ENCODE measurements at regions not wholly inside any gene's neighbourhood (a gene's known extent, or its start where the extent isn't known, plus 50 kb on each side); places are given as distances from the start of the nearest gene placed in this dataset.

GRCh38 chr9:81211741-81212140 is 477.6 kb downstream of the TLE1 start:
- Histone ChIP-seq H3K4me1 (no peaks in the 10 kb centered on the region), H3K27me3 (no peaks in the 10 kb centered on the region), H3K36me3 (replicated peaks in 1 of 2; ENCODE audit: insufficient read depth in 1 of 2, low read depth in 2 of 2) (no peaks in the 10 kb centered on the region), H3K4me3 (no peak overlapping the region), H3K9me3 (no peaks in the 10 kb centered on the region), H3K27ac (no peak overlapping the region)
- 70 to 81% methylated on average over 3 of the region's 3 CpGs for WGBS, 2 donors
- no peak for ATAC-seq
- no peak for DNase-seq
- no peak for TF ChIP-seq POLR2A (IDR thresholded peaks at IDR 0.05)
- intact Hi-C loops (cut with DNase I): no loop called here

GRCh38 chr9:81207651-81208050 is 481.7 kb downstream of the TLE1 start:
- Histone ChIP-seq H3K4me1 (no peaks in the 10 kb centered on the region), H3K9me3 (no peaks in the 10 kb centered on the region), H3K27ac (no peak overlapping the region), H3K4me3 (no peak overlapping the region), H3K36me3 (replicated peaks in 1 of 2; ENCODE audit: insufficient read depth in 1 of 2, low read depth in 2 of 2) (no peaks in the 10 kb centered on the region), H3K27me3 (no peaks in the 10 kb centered on the region)
- TF ChIP-seq CTCF (IDR thresholded peaks at IDR 0.05) (no peak), POLR2A (IDR thresholded peaks at IDR 0.05) (no peak)
- intact Hi-C loops (cut with DNase I): no loop called here
- ATAC-seq: no peak
- 68 to 73% methylated on average over 4 of the region's 4 CpGs for WGBS, 2 donors
- no peak for DNase-seq

- no peak for TF ChIP-seq POLR2A (IDR thresholded peaks at IDR 0.05)
- no peak for TF ChIP-seq CTCF (IDR thresholded peaks at IDR 0.05)
- no peak for DNase-seq
- Histone ChIP-seq H3K27ac (no peak overlapping the region), H3K27me3 (no peaks in the 10 kb centered on the region), H3K9me3 (no peaks in the 10 kb centered on the region), H3K4me3 (no peak overlapping the region), H3K4me1 (no peaks in the 10 kb centered on the region), H3K36me3 (replicated peaks in 1 of 2; ENCODE audit: insufficient read depth in 1 of 2, low read depth in 2 of 2) (no peaks in the 10 kb centered on the region)
- 85% methylated on average over 6 of the region's 6 CpGs for WGBS, 2 donors
- ATAC-seq: no peak
- intact Hi-C loops (cut with DNase I): no loop called here
Measured at GRCh38 chr9:81202292-81202691, 487.1 kb downstream of the TLE1 start.

- Histone ChIP-seq H3K9me3 (no peaks in the 10 kb centered on the region), H3K4me3 (no peak overlapping the region), H3K4me1 (no peaks in the 10 kb centered on the region), H3K27ac (no peak overlapping the region), H3K36me3 (replicated peaks in 1 of 2; ENCODE audit: insufficient read depth in 1 of 2, low read depth in 2 of 2) (no peaks in the 10 kb centered on the region), H3K27me3 (no peaks in the 10 kb centered on the region)
- DNase-seq (no peak), ATAC-seq (no peak)
- no peak for TF ChIP-seq CTCF (IDR thresholded peaks at IDR 0.05)
- TF ChIP-seq POLR2A (IDR thresholded peaks at IDR 0.05): no peak
- WGBS, 2 donors: 59 to 74% methylated on average over 4 of the region's 4 CpGs
- intact Hi-C loops (cut with DNase I): no loop called here
Measured at GRCh38 chr9:81195206-81195605, 494.1 kb downstream of the TLE1 start.

- ATAC-seq: no peak
- H3K27me3 ChIP-seq: no peaks in the 10 kb centered on the region
- H3K4me3 ChIP-seq: no peak overlapping the region
- no peak overlapping the region for H3K27ac ChIP-seq
- no peaks in the 10 kb centered on the region for H3K36me3 ChIP-seq (replicated peaks in 1 of 2; ENCODE audit: insufficient read depth in 1 of 2, low read depth in 2 of 2)
- DNase-seq: no peak
- H3K9me3 ChIP-seq: no peaks in the 10 kb centered on the region
- TF ChIP-seq CTCF (IDR thresholded peaks at IDR 0.05): no peak
- 9 to 11% methylated on average over 1 of the region's 1 CpG for WGBS, 2 donors
- intact Hi-C loops (cut with DNase I): no loop called here
- no peaks in the 10 kb centered on the region for H3K4me1 ChIP-seq
Measured at GRCh38 chr9:81193362-81194339, 495.7 kb downstream of the TLE1 start.

All from body of pancreas (tissue), 4 donors.